ENCODE measurements at regions not wholly inside any gene's neighbourhood (a gene's known extent, or its start where the extent isn't known, plus 50 kb on each side); places are given as distances from the start of the nearest gene placed in this dataset.

GRCh38 chr4:180489787-180490186, 1753.4 kb upstream of the TENM3 start:
- TF ChIP-seq CTCF (conservative IDR thresholded peaks at IDR 0.05; ENCODE audit: low read depth, low read length) (no peak), EZH2 (IDR thresholded peaks at IDR 0.05; ENCODE audit: borderline replicate concordance, low read depth, low read length, poor library complexity, severe bottlenecking) (no peak)
